ENCODE measurements at regions not wholly inside any gene's neighbourhood (a gene's known extent, or its start where the extent isn't known, plus 50 kb on each side); places are given as distances from the start of the nearest gene placed in this dataset.

- no peak for TF ChIP-seq EZH2 (IDR thresholded peaks at IDR 0.05)
- TF ChIP-seq POLR2AphosphoS5 (IDR thresholded peaks at IDR 0.05; ENCODE audit: borderline replicate concordance, low read depth, low read length) = no peak
Observed at GRCh38 chr5:107268241-107268640, 402.5 kb downstream of the EFNA5 start.

Data from SK-N-MC (cell line).